H9 (cell line): ENCODE measurements at regions not wholly inside any gene's neighbourhood (a gene's known extent, or its start where the extent isn't known, plus 50 kb on each side); places are given as distances from the start of the nearest gene placed in this dataset.
"Not testable (repeated sequence)": the region's sequence is repeated elsewhere in the genome, so short reads cannot be mapped to it uniquely, and the experiment has no call there.

Experiments
- DNase-seq: peaks from one replicate; pipeline ENCODE4 v3.0.0-alpha.2; 2017
- H2AFZ ChIP-seq: one replicate; pipeline ENCODE4 v1.6.1; 2013; ENCODE audit warnings: mild to moderate bottlenecking, low read length, control low read depth, moderate library complexity
- H2AK5ac ChIP-seq: 2 replicates; pipeline ENCODE4 v1.6.1; 2013; ENCODE audit warnings: low read length, control low read depth, mixed read lengths; ENCODE audit not compliant: insufficient read length
- H2BK120ac ChIP-seq: one replicate; pipeline ENCODE4 v1.6.1; 2013; ENCODE audit warnings: low read depth, mild to moderate bottlenecking, low read length, control low read depth, inconsistent platforms; ENCODE audit not compliant: poor library complexity, severe bottlenecking
- H2BK12ac ChIP-seq: 2 replicates; pipeline ENCODE4 v1.6.1; 2013; ENCODE audit warnings: low read length, control low read depth, mixed read lengths, low read depth; ENCODE audit not compliant: insufficient read length
- H2BK15ac ChIP-seq: 2 replicates; pipeline ENCODE4 v1.6.1; 2013; ENCODE audit warnings: low read depth, low read length, control low read depth
- H2BK20ac ChIP-seq: one replicate; pipeline ENCODE4 v1.6.1; 2013; ENCODE audit warnings: low read depth, mild to moderate bottlenecking, low read length, control low read depth, inconsistent platforms; ENCODE audit not compliant: poor library complexity, severe bottlenecking
- H2BK5ac ChIP-seq: 2 replicates; pipeline ENCODE4 v1.6.1; 2013; ENCODE audit warnings: low read length, control low read depth, mixed read lengths; ENCODE audit not compliant: insufficient read length
- H3K14ac ChIP-seq: 2 replicates; pipeline ENCODE4 v1.6.1; 2013; ENCODE audit warnings: low read length, control low read depth; ENCODE audit not compliant: insufficient read depth
- H3K18ac ChIP-seq: 2 replicates; pipeline ENCODE4 v1.6.1; 2013; ENCODE audit warnings: low read depth, mild to moderate bottlenecking, mixed read lengths, low read length, control low read depth; ENCODE audit not compliant: insufficient read length
- H3K23ac ChIP-seq: 2 replicates; pipeline ENCODE4 v1.6.1; 2013; ENCODE audit warnings: low read length, control low read depth, mixed read lengths, low read depth; ENCODE audit not compliant: insufficient read length
- H3K23me2 ChIP-seq: 2 replicates; pipeline ENCODE4 v1.6.1; 2013; ENCODE audit warnings: low read depth, mild to moderate bottlenecking, mixed read lengths, low read length, control low read depth; ENCODE audit not compliant: insufficient read length, poor library complexity, severe bottlenecking
- H3K27ac ChIP-seq: 2 replicates; pipeline ENCODE4 v1.5.1; 2013; ENCODE audit warnings: low read length, control low read depth, mixed read lengths, low read depth; ENCODE audit not compliant: insufficient read length
- H3K27me3 ChIP-seq: 2 replicates; pipeline ENCODE4 v1.6.1; 2013; ENCODE audit warnings: low read length, control low read depth, inconsistent platforms; ENCODE audit not compliant: insufficient read depth
- H3K4ac ChIP-seq: 2 replicates; pipeline ENCODE4 v1.6.1; 2013; ENCODE audit warnings: low read depth, mild to moderate bottlenecking, control low read depth, inconsistent platforms, low read length, moderate library complexity
- H3K4me1 ChIP-seq: 2 replicates; pipeline ENCODE4 v1.6.1; 2013; ENCODE audit warnings: low read length, control low read depth, inconsistent platforms; ENCODE audit not compliant: insufficient read depth
- H3K4me2 ChIP-seq: 2 replicates; pipeline ENCODE4 v1.6.1; 2013; ENCODE audit warnings: low read length, control low read depth, mixed read lengths; ENCODE audit not compliant: insufficient read length, insufficient read depth
- H3K56ac ChIP-seq: 2 replicates; pipeline ENCODE4 v1.6.1; 2013; ENCODE audit warnings: low read depth, mild to moderate bottlenecking, mixed read lengths, low read length, control low read depth; ENCODE audit not compliant: insufficient read length
- H3K79me1 ChIP-seq: 2 replicates; pipeline ENCODE4 v1.6.1; 2013; ENCODE audit warnings: low read depth, mild to moderate bottlenecking, moderate library complexity, low read length, control low read depth, inconsistent platforms; ENCODE audit not compliant: insufficient read depth, poor library complexity, severe bottlenecking
- H3K79me2 ChIP-seq: 2 replicates; pipeline ENCODE4 v1.6.1; 2013; ENCODE audit warnings: low read length, control low read depth, inconsistent platforms; ENCODE audit not compliant: insufficient read depth
- H3K9ac ChIP-seq: 2 replicates; pipeline ENCODE4 v1.6.1; 2013; ENCODE audit warnings: low read length, control low read depth, mixed read lengths; ENCODE audit not compliant: insufficient read length; ENCODE audit errors: extremely low read depth
- H3K9me3 ChIP-seq: one replicate; pipeline ENCODE4 v1.6.1; 2013; ENCODE audit warnings: low read depth, low read length, inconsistent platforms; ENCODE audit not compliant: control insufficient read depth
- H3T11ph ChIP-seq: one replicate; pipeline ENCODE4 v1.6.1; 2013; ENCODE audit warnings: mild to moderate bottlenecking, low read length, control low read depth, inconsistent platforms
- H4K20me1 ChIP-seq: one replicate; pipeline ENCODE4 v1.6.1; 2013; ENCODE audit not compliant: control insufficient read depth, insufficient read length, insufficient read depth
- H4K5ac ChIP-seq: 2 replicates; pipeline ENCODE4 v1.6.1; 2013; ENCODE audit warnings: low read depth, mild to moderate bottlenecking, mixed read lengths, low read length, control low read depth; ENCODE audit not compliant: insufficient read length
- H4K8ac ChIP-seq: replicated peaks from 2 replicates; pipeline ENCODE4 v1.6.1; 2013; ENCODE audit warnings: low read length, control low read depth, mixed read lengths, low read depth; ENCODE audit not compliant: insufficient read length
- H4K91ac ChIP-seq: 2 replicates; pipeline ENCODE4 v1.6.1; 2013; ENCODE audit warnings: low read depth, mild to moderate bottlenecking, moderate library complexity, mixed read lengths, low read length, control low read depth; ENCODE audit not compliant: insufficient read length
- H3K27ac Mint-ChIP-seq, 3 experiments: 2 replicates in 2 of 3; 3 replicates in 1 of 3; pipeline ENCODE4 v1.8.0; 2020 to 2021; ENCODE audit warnings: mixed read lengths in 3 of 3, mild to moderate bottlenecking in 1 of 3, moderate library complexity in 1 of 3
- H3K27me3 Mint-ChIP-seq: 2 replicates; pipeline ENCODE4 v1.8.0; 2021; ENCODE audit warnings: low read depth, mild to moderate bottlenecking, moderate library complexity, mixed read lengths
- H3K36me3 Mint-ChIP-seq, 3 experiments: 2 replicates in 2 of 3; 3 replicates in 1 of 3; pipeline ENCODE4 v1.8.0; 2020 to 2021; ENCODE audit warnings: low read depth in 3 of 3, mixed read lengths in 3 of 3; ENCODE audit not compliant: insufficient read depth in 1 of 3
- H3K4me1 Mint-ChIP-seq, 2 experiments: 2 replicates each; pipeline ENCODE4 v1.8.0; 2020; ENCODE audit warnings: mixed read lengths in 2 of 2
- H3K4me3 Mint-ChIP-seq, 2 experiments: 2 replicates in 1 of 2; 3 replicates in 1 of 2; pipeline ENCODE4 v1.8.0; 2020 to 2021; ENCODE audit warnings: mild to moderate bottlenecking in 2 of 2, mixed read lengths in 2 of 2, moderate library complexity in 1 of 2
- H3K9me3 Mint-ChIP-seq, 2 experiments: 2 replicates in 1 of 2; 3 replicates in 1 of 2; pipeline ENCODE4 v1.8.0; 2020; ENCODE audit warnings: mild to moderate bottlenecking in 2 of 2, mixed read lengths in 2 of 2, moderate library complexity in 1 of 2
- CTCF ChIP-seq: fragments of 200-600 bp; sonication (generic); conservative IDR thresholded peaks from 3 replicates; pipeline ENCODE4 v1.8.0; 2021; ENCODE audit warnings: antibody characterized with exemption, mild to moderate bottlenecking
- WGBS: extraction: QIAGEN DNeasy Blood & Tissue Kit; methylation state at CpG from one replicate; pipeline ENCODE4 v1.1.7; 2013; ENCODE audit warnings: missing lambda C conversion rate, low lambda C conversion rate, mixed read lengths; ENCODE audit not compliant: insufficient read length; ENCODE audit errors: extremely low coverage; 5-methylcytosine and 5-hydroxymethylcytosine counted together

GRCh38 chr4:30586850-30587249 is 133.3 kb upstream of the PCDH7 start:
- no peaks in the 10 kb centered on the region for H3K4me1 Mint-ChIP-seq
- Histone ChIP-seq H3K4me2 (no peak overlapping the region), H3K9me3 (no peaks in the 10 kb centered on the region), H2BK20ac (no peak overlapping the region), H2BK15ac (no peak overlapping the region), H3K23ac (no peak overlapping the region), H3K56ac (no peak overlapping the region), H2BK12ac (no peak overlapping the region), H2AFZ (no peak overlapping the region), H4K8ac (no peak overlapping the region), H3K4ac (no peak overlapping the region), H3K18ac (no peak overlapping the region), H3T11ph (no peak overlapping the region), H2BK120ac (no peak overlapping the region), H2BK5ac (no peak overlapping the region), H4K91ac (no peak overlapping the region), H4K20me1 (peaks cover 4% of the 10 kb centered on the region), H3K14ac (no peak overlapping the region), H3K79me2 (no peaks in the 10 kb centered on the region), H3K27ac (no peak overlapping the region), H3K23me2 (no peaks in the 10 kb centered on the region), H3K9ac (no peak overlapping the region), H3K27me3 (no peaks in the 10 kb centered on the region), H3K79me1 (no peaks in the 10 kb centered on the region), H3K4me1 (no peaks in the 10 kb centered on the region), H4K5ac (no peak overlapping the region), H2AK5ac (no peak overlapping the region)
- WGBS: no CpG with 5 or more reads among the region's 9 CpGs
- TF ChIP-seq CTCF: no peak
- H3K27me3 Mint-ChIP-seq: no peaks in the 10 kb centered on the region
- H3K27ac Mint-ChIP-seq: no peak overlapping the region
- DNase-seq: no peak
- no peak overlapping the region for H3K4me3 Mint-ChIP-seq
- no peaks in the 10 kb centered on the region for H3K9me3 Mint-ChIP-seq
- no peaks in the 10 kb centered on the region; a peak in 1 of 7 replicates for H3K36me3 Mint-ChIP-seq

- not testable (repeated sequence) for H3K23ac ChIP-seq, H2BK120ac ChIP-seq, H2AFZ ChIP-seq, H3K4me1 ChIP-seq, H2BK5ac ChIP-seq, H3K79me1 ChIP-seq, H3K4ac ChIP-seq, H2AK5ac ChIP-seq, H2BK15ac ChIP-seq, H3K36me3 Mint-ChIP-seq, H3K18ac ChIP-seq, DNase-seq, H3K14ac ChIP-seq, H3K4me2 ChIP-seq, H3K23me2 ChIP-seq, H4K20me1 ChIP-seq, H3K9me3 Mint-ChIP-seq, H4K8ac ChIP-seq, H3K4me1 Mint-ChIP-seq, H4K91ac ChIP-seq, H3K27me3 Mint-ChIP-seq, H3K9me3 ChIP-seq, H3K9ac ChIP-seq, H3K27ac ChIP-seq, H3K56ac ChIP-seq, H3K27ac Mint-ChIP-seq, H4K5ac ChIP-seq, H2BK12ac ChIP-seq, H3T11ph ChIP-seq, H3K4me3 Mint-ChIP-seq, H2BK20ac ChIP-seq, H3K79me2 ChIP-seq, H3K27me3 ChIP-seq
- no CpG with 5 or more reads among the region's 3 CpGs for WGBS
These were observed 130.5 kb upstream of the PCDH7 start for GRCh38 chr4:30589669-30590068.
